GM21447 (cell line): ENCODE measurements at regions not wholly inside any gene's neighbourhood (a gene's known extent, or its start where the extent isn't known, plus 50 kb on each side); places are given as distances from the start of the nearest gene placed in this dataset.

Experiments used
- ATAC-seq: cut with Tn5 transposase; IDR thresholded peaks from one replicate; pipeline ENCODE4 v1.9.1; 2021; ENCODE audit not compliant: unreplicated experiment

DNA sequence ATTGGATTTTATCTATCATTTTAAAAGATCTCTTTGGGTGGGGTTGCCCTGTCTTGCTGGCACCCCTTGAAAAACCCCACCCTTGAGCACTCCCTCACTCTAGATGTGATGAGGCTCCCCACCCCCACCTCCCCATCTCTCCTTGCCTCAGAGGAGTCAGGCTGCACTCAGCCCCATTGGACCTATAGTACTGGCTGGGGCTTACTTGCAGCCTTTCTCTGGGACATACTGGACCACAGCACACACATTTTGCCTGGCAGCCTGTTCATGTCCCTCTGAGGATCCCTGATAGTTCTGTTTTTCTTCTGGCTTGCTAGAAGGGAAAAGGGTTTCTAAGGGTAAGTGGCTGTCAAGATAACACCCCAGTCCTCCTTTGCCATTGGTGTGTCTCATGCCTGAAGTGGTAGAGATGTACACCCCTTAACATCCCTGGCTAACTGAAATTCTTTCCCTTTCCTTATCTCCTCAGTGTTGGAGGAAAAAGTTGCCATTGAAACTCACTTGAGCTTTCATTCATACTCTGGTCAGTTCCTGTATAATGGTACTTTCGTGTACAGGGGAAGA, 553.4 kb upstream of the CITED2 start:
- no peak for ATAC-seq

- ATAC-seq, result no peak
Observed at GRCh38 chr6:139927236-139927635, 552.8 kb upstream of the CITED2 start.

- ATAC-seq, result no peak
Observed at GRCh38 chr6:139926711-139927110, 552.3 kb upstream of the CITED2 start.

- ATAC-seq, result no peak
Observed at GRCh38 chr6:139925894-139926641, 551.6 kb upstream of the CITED2 start.

DNA sequence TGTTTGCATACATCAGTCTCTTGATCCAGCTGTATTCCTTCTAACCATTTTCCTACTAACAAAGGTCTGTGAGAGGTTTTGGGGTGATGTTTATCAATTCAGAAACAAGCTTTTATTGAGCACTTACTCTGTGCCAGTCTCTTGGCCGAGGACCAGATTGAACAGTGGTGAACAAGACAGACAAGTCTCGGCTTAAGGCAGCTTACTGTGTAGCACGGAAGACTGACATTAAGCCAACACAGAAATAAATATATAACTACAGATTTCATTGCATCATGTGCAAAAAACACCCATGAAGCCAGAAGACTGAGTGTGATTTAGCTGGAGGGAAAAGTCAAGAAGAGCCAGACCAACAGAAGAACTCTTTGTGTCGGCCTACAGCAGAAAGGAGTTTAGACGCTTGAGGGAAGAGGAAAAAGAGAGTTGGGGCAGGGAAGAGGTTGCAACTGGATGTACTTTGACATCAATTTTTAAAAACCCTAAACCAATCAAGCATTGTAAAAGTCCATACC, 549.6 kb upstream of the CITED2 start:
- ATAC-seq, result no peak

DNA sequence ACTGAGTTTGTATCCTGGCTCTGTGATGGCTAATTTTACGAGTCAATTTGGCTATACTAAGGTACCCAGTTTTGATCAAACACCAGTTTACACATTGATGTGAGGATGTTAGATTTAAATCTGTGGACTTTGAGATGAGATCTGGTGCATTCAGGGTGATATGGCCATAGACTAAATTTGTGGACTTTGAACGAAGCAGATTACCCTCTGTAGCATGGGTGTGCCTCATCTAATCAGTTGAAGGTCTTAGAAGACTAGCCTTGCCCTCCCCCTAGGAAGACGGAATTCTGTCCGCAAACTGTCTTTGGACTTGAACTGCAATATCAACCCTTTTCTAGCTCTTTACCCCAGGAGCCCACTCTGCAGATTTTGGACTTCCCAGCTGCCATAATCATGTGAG, 547.8 kb upstream of the CITED2 start:
- ATAC-seq, result no peak

DNA sequence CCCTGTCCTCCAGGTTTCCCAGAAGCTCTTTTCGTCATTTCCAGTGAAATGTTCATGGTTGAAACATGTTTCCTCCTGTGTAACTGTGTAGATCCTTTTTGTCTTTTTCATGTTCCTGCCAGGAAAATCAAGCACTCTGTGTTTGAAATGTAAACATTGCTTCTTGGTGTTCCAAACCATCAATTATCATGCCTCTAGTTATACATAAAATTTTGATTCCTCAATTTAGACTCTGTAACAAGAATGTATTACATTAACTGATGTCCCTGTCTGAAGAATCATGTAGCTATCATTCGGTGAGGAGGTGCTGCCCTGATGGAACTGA, 546.3 kb upstream of the CITED2 start:
- no peak for ATAC-seq

GRCh38 chr6:139920027-139920775, 545.8 kb upstream of the CITED2 start:
- ATAC-seq, result no peak

DNA sequence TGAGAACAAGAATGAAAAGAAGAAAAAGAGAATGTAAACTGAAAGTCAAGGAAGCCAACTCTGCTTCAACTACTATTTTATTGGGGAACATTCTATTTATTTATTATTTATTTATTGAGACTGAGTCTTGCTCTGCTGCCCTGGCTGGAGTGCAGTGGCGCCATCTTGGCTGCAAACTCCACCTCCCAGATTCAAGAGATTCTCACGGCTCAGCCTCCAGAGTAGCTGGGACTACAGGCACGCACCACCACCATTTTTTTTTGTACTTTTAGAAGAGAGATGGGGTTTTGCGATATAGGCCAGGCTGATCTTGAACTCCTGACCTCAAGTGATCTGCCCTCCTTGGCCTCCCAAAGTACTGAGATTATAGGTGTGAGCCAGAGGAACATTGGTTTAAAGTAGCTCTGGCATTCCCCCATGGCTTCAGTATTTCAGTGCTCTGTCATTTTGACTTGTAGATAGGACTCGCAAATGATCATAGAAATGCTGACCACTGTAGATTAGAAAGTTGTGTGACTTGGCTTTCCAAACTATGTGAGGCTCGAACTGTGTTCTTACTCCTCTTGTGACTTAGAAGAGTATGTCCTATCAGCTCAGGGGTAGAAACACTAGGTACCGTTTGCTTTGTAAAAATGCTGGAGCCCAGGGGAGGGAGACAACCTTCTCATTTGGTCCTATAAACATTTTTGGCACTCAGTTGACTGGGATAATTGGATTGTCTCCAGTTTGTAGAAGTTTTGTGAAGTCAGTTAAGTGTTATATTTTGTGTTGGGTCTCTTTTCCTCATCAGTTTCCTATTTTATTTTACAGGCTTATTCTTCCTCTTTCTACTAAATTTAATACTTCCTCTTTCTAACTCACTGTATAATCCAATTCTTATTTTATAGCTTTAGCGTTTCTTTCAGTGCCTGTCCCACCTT, 544.9 kb upstream of the CITED2 start:
- ATAC-seq, result no peak

DNA sequence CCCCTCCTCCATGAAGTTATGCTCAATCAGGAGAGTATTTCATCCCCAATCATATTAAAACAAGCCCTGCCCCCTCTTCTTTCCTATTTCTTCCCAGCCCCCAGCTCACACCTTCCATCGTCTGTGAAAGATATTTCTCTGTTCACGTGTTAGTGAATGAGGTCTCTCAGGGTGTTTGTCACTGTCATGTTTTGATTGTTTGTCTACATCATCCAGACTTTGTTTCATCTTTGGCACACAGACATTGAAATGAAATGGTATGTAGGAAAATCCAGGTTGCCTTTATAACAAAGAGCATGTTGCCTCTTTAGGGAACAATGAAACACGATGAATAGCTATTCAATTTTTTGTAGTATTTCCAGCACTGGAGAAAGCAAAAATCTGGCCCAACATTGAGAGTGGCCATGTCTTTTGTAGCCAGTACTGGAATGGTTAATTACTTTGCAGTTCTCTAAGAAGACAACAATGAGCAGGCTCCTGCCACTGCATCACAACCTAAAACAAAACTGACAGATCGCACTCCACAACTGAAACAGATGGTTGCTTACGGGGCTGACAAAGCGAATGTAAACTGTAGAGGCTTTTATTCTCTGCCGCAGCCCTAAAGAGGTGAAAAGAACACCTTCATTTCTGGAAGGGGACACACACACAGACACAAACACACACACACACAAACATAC, 543.6 kb upstream of the CITED2 start:
- ATAC-seq, result no peak

GRCh38 chr6:139914910-139915309, 540.5 kb upstream of the CITED2 start:
- no peak for ATAC-seq

GRCh38 chr6:139912735-139913400, 538.4 kb upstream of the CITED2 start:
- ATAC-seq, result no peak

DNA sequence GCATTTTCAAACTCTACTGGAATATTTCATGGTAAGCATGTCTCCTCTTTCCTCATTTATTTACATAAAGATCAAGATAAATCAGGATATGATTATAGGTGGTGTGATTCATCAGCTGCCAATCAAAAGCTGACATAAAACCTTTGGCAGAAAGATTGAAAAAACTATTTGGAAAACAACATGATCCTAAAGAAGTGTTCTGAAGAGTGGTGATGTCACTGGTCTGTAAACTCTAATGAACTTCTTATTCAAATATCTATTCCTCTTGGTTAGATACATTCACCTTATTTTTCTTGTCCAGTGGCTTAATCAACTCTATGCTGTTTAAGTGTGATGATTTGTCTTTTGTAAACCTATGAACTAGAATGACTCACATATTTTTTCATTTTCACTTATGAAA, 535.5 kb upstream of the CITED2 start:
- no peak for ATAC-seq

DNA sequence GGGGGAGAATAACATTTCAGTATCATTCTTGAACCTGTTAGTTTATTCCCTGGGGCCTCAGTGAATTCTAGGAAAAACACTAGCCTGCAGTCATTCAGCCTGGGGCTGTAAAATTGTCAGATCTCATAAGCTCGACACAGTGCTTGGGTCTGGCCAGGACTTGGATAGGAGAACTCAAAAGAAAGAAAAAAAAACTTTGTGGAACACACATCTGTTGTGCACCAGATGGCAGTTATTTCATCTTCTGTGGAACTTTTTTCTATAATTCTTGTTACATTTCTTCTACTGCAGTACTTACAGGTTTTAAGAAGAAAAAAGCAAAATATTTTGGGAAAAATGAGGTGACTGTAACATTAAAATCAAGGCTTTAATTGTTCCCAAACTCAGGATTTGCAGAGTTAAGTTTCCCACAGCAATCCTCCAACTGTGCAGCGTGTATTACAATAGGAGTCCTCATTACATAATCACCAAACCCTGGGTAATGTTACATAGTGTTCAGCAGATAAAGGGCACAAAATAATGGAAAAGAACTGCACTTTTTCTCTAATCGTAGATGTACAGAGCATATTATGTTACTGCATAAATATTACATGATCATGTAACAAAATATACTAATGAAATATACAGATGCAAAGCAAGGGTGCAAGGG, 531.1 kb upstream of the CITED2 start:
- ATAC-seq, result no peak

DNA sequence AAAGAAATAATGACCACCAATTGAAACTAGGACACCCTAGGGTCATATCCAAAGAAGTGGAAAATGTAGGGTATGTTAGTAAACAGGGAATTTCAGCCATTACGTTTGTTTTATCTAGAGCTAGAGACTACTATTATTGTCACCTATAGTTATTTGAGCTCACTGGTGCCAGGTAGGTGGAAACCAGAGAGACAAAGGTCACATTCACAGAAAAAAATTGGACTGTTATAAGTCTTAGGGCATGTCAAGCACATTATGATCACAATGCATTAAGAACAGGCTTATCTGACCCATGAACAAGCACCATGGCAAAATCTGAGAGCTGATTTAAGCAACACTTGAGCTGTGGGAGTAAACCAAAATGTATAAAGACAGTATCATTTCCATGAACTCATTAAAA, 530.1 kb upstream of the CITED2 start:
- ATAC-seq, result no peak

DNA sequence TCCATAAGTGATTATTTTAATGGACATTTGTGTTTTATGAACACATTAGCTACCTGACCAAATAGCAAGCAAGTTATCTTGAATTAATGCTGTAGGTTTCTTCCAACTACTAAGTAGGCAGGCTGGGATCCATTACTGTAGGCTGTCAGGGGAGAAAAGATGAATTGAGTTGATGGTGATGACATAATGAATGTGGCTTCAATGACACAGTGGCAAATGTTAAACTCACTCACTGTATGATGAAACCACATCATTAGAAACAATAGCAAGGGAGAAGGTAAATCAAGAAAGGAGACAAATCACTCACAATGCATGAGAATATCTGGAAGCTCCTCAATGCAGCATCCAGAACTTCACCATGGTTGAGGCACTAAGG, 529.7 kb upstream of the CITED2 start:
- ATAC-seq, result no peak

DNA sequence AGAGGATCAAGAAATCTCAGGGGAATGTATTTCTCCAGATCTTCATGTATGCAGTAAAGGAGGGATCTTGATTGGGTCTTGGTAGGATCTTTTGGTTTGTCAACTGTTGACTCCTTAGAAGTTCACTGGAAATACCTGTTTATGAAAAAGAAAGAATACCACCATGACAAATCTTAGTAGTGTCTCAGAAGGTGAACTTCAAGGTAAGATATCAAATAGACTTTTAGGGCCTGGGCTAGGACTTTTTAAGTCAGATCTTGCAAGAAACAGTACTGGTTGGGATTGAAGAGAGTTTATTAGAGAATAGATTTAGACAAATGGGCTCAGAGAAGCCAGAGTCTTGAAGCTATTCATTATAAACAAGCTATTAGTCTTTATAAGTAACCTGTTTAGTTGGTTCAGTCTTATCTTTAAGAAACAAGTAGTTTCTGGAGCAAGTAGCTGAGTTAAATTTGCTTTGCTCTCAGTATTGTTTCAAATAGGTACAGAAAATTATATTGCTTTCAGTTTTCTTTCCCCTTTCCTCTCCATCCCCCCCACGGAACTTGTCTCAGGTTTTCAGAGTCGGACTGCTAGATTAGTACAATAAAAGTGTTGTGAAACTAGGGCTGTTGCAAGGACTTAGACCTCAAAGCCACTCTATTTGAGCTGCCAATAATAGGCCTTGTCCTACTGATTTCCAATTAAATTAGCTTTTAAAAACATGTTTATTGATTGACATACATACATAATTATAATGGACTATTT, 529.1 kb upstream of the CITED2 start:
- peak; percentile 99 for ATAC-seq

GRCh38 chr6:139895205-139895793, 520.9 kb upstream of the CITED2 start:
- ATAC-seq, result no peak

DNA sequence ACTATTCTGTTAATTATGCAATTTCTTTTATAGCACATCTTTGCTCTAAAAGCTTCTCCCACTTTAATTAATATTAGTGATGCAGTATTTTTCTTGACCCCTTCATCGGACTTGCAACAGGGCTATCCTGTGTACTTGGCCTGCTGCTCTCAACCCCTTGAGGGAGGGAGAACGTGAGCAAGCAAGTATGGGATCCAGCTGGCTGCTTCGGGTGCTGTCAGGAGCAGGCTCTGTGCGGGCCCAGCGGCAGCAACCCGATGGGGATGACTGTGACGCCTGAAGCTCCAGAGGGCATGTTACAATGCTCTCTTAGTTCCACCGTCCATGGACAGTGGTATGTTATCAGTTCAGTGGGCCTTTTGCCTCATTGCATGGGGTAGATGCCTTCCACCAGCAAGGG, 519.8 kb upstream of the CITED2 start:
- no peak for ATAC-seq
